ENCODE measurements at regions not wholly inside any gene's neighbourhood (a gene's known extent, or its start where the extent isn't known, plus 50 kb on each side); places are given as distances from the start of the nearest gene placed in this dataset.

DNA sequence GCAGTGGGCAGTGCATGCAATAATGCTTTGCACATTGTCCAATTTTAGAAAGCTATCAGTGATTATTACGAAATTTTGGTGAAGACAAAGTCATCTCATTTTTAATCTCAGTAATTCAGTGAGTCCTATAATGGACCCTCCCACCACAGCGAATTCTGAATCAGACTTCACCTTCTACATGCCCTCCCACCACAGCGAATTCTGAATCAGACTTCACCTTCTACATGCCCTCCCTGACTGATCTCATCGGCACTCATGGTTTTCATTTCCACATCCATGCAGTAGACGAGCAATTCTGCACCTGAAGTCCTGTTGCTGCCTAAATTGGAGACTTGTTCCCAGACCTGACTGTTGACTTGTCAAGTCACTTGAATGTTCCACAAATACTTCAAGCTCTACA is 522.3 kb downstream of the EIPR1 start:
- Histone ChIP-seq H4K91ac (ENCODE audit: insufficient read depth, low read depth, low read length) (no peak overlapping the region), H3K4me3 (ENCODE audit: insufficient read depth, low read depth, low read length) (no peak overlapping the region), H3K4me1 (ENCODE audit: control insufficient read depth, insufficient read depth, low read length) (no peaks in the 10 kb centered on the region), H2BK15ac (ENCODE audit: low read depth, low read length) (no peak overlapping the region), H2BK5ac (ENCODE audit: low read depth, low read length, poor library complexity, severe bottlenecking) (no peak overlapping the region), H3K23ac (ENCODE audit: low read depth, low read length) (no peak overlapping the region), H3K36me3 (ENCODE audit: control insufficient read depth, insufficient read depth, low read length) (no peaks in the 10 kb centered on the region), H3K9me1 (ENCODE audit: insufficient read depth, low read length) (no peaks in the 10 kb centered on the region), H2BK20ac (ENCODE audit: low read depth, low read length) (no peak overlapping the region), H3K79me1 (ENCODE audit: low read depth in 1 of 2, low read length in 2 of 2) (no peaks in the 10 kb centered on the region), H3K18ac (ENCODE audit: low read depth, low read length) (no peak overlapping the region), H2AFZ (replicated peaks; ENCODE audit: low read length, poor library complexity) (no peak overlapping the region), H3K4me2 (ENCODE audit: low read depth, low read length) (no peak overlapping the region), H3K56ac (ENCODE audit: extremely low read depth, insufficient read depth, low read length) (no peak overlapping the region), H3K27me3 (ENCODE audit: control insufficient read depth, insufficient read depth, low read length) (no peaks in the 10 kb centered on the region), H3K27ac (ENCODE audit: insufficient read depth, low read length) (no peak overlapping the region), H3K4ac (ENCODE audit: low read depth, low read length) (no peak overlapping the region), H4K20me1 (ENCODE audit: insufficient read depth, low read length) (no peaks in the 10 kb centered on the region), H4K5ac (ENCODE audit: low read depth, low read length) (no peak overlapping the region), H3K9ac (ENCODE audit: low read depth, low read length) (no peak overlapping the region), H2AK5ac (ENCODE audit: low read depth, low read length) (no peak overlapping the region), H3K14ac (replicated peaks; ENCODE audit: low read depth, low read length) (no peak overlapping the region), H2AK9ac (replicated peaks; ENCODE audit: low read depth, low read length, poor library complexity) (no peak overlapping the region), H4K8ac (ENCODE audit: low read depth in 2 of 2, low read length in 2 of 2) (no peak overlapping the region), H2BK120ac (ENCODE audit: low read depth, low read length) (no peak overlapping the region), H3K9me3 (ENCODE audit: control insufficient read depth, insufficient read depth, low read length) (peaks cover 34% of the 10 kb centered on the region)
- DNase-seq (no peak), ATAC-seq (ENCODE audit: low read depth) (no peak)
- ChIA-PET POLR2A (ENCODE audit: unreplicated experiment) (no interaction called here), CTCF (no interaction called here)
- WGBS, 2 experiments (ENCODE audit: extremely low coverage in 2 of 2, insufficient read length in 1 of 2), result 22% methylated on average over 3 of the region's 5 CpGs; no CpG with 5 or more reads in 1 of the 2 experiments
- no TSS peak for BruUV-seq (replicated peaks)
- TF ChIP-seq MXI1 (IDR thresholded peaks at IDR 0.05; ENCODE audit: borderline replicate concordance, low read depth, low read length), result no peak
- TF ChIP-seq CTCF (conservative IDR thresholded peaks at IDR 0.05; ENCODE audit: low read depth, low read length), result no peak
- TF ChIP-seq SMC3 (IDR thresholded peaks at IDR 0.05; ENCODE audit: low read depth, low read length), result no peak
- no peak for TF ChIP-seq MAFK (IDR thresholded peaks at IDR 0.05; ENCODE audit: low read depth, low read length)
- no peak for TF ChIP-seq CHD1 (IDR thresholded peaks at IDR 0.05; ENCODE audit: low read depth, low read length)
- no peak for TF ChIP-seq BHLHE40 (IDR thresholded peaks at IDR 0.05; ENCODE audit: low read depth, low read length)
- TF ChIP-seq, protein P1, sequence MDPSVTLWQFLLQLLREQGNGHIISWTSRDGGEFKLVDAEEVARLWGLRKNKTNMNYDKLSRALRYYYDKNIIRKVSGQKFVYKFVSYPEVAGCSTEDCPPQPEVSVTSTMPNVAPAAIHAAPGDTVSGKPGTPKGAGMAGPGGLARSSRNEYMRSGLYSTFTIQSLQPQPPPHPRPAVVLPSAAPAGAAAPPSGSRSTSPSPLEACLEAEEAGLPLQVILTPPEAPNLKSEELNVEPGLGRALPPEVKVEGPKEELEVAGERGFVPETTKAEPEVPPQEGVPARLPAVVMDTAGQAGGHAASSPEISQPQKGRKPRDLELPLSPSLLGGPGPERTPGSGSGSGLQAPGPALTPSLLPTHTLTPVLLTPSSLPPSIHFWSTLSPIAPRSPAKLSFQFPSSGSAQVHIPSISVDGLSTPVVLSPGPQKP (IDR thresholded peaks at IDR 0.05; ENCODE audit: borderline replicate concordance, low read depth, low read length), result no peak
- no peak for TF ChIP-seq CEBPB (IDR thresholded peaks at IDR 0.05; ENCODE audit: low read depth, low read length)
- TF ChIP-seq, protein P2, sequence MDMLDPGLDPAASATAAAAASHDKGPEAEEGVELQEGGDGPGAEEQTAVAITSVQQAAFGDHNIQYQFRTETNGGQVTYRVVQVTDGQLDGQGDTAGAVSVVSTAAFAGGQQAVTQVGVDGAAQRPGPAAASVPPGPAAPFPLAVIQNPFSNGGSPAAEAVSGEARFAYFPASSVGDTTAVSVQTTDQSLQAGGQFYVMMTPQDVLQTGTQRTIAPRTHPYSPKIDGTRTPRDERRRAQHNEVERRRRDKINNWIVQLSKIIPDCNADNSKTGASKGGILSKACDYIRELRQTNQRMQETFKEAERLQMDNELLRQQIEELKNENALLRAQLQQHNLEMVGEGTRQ (IDR thresholded peaks at IDR 0.05; ENCODE audit: low read depth, low read length), result no peak
- TF ChIP-seq RCOR1 (IDR thresholded peaks at IDR 0.05; ENCODE audit: insufficient replicate concordance, low read length), result no peak
- no peak for TF ChIP-seq RAD21 (IDR thresholded peaks at IDR 0.05; ENCODE audit: low read length)
- TF ChIP-seq FOS (IDR thresholded peaks at IDR 0.05; ENCODE audit: low read depth, low read length), result no peak
- TF ChIP-seq POLR2A (IDR thresholded peaks at IDR 0.05; ENCODE audit: low read depth, low read length), result no peak
- dilution Hi-C loops (cut with HindIII; ENCODE audit: low sequenced_read_pairs, unreplicated experiment), result no loop called here
- in situ Hi-C loops (cut with MboI; ENCODE audit: low sequenced_read_pairs), result no loop called here
- intact Hi-C loops (cut with micrococcal nuclease), result no loop called here
